GM18498 (cell line): ENCODE measurements at regions not wholly inside any gene's neighbourhood (a gene's known extent, or its start where the extent isn't known, plus 50 kb on each side); places are given as distances from the start of the nearest gene placed in this dataset.

ENCODE experiments used
- ATAC-seq: cut with Tn5 transposase; IDR thresholded peaks from one replicate; pipeline ENCODE4 v1.9.1; 2021; ENCODE audit warnings: mild to moderate bottlenecking, moderate library complexity; ENCODE audit not compliant: unreplicated experiment

DNA sequence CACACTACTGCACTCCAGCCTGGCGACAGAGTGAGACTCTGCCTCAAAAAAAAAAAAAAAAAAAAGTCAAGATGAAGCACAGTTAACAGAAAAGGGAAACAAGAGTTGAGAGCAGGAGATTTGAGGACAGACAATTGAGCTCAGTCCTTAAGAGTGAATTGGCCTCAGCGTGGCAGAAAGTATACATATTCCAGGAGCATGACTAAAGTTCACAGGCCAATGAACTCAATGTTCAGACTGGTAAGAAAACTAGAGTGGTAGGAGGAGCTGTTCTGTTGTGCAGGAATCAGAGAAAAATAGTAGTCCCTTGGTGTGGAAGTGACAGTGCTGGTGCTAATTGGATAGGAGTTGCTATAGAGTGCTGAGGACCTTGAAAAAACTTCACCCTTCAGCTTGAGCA lies 60.0 kb downstream of the NRN1 start:
- ATAC-seq, result no peak

DNA sequence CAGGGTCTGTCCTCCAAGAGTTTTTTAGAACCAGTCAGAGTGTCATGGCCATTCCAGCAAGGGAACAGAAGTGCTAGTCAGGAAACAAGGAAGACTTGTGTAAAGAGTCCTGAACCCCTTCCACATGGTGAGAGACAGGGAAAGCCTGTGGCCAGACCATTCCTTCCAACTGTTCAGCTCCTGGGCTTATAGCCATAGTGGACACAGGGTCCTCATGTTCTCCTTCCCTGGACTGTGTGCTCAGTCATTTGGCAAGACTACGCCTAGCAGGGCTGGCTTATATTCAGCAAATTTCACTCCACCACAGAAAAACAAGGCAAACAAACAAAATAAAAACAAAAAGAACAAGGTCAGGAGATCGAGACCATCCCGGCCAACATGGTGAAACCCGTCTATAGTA lies 60.5 kb downstream of the NRN1 start:
- no peak for ATAC-seq

DNA sequence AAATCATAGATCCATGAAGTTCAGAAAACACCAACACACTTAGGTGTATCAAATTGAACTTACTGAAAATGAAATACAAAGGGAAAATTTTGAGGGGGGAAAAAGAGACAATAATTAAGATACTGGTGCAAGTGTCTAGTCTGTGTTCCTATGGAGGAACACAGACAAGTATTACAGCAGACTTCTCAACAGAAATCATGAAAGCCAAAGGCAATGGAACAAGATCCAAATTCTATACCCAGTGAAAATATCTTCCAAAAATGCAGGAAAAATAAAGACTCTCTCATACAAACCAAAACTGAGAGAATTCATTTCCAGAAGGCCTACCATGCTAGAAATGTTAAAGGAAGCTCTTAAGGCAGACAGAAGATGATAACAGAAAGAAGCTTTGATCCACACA lies 63.1 kb downstream of the NRN1 start:
- no peak for ATAC-seq

DNA sequence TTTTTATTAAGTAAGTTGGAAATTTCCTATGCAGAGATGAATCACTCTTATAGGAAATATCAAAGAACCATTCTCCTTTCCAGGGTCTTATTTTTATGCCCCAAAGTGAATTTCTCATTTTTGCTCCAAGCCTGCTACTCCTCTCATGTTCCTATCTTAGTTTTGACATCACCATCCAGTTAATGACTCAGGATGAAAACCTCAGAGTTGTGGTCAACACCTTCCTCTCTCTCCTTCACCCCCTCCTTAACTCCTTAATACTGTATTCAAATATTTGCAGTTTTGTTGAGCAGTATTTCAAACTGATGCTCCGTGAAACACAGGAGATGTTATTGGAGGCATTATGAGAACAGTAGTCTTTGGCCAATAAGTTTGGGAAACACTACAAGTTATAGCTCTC lies 64.1 kb downstream of the NRN1 start:
- ATAC-seq, result no peak

GRCh38 chr6:5941188-5941587 lies 65.5 kb downstream of the NRN1 start:
- no peak for ATAC-seq

DNA sequence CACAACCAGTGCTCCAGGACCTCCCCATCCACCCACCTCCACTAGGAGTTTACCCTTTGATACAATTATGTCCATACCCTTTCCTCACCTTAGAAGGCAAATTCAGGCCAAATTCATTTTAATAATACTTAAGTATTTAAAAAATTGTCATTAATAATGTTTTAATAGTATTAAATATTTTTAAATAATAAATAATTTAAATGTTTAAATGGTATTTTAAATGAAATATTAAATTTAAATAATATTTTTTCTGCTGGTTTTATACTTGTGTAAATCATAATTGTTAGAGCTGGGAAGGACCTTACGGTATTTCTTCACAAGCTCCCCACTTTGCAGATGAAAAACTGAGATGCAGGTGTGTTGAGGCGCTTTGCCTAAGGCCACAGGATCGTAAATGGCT lies 67.8 kb downstream of the NRN1 start:
- ATAC-seq, result no peak

DNA sequence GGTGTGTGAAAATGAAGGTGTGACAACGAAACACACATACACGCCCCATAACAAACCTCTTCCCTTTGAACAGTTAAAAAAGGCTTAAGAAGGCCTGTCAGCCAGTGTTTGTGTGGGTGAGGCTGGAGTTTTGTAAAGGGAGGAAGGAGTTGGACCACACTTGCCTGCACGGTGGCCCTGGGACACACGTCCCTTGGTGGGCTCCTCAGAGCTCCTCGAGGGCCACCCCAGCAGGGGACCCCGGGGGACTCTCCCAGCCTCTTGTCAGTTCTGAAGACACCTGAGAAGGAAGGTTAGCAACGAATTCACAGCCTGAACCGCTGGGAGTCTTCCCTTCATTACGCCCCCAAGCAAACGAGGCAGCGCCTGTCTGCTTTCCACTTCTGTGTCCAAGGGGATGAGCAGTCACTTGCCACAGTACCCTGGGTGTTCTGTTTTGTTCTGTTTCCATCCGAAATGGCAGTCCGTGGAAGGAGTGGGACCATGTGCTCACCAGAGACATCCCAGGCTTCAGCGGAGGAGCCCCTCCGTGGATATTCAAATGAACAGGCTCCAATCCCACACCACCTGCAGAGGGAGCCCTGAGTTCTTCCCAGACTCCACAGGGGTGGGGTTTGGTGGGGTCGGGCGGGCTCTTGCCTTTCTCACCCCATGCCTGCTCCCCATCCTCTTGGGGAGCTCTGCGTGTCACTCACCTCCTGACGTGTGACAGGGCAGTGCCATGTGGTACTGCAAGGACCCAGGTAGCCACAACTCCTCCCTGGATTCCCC lies 68.6 kb downstream of the NRN1 start:
- ATAC-seq, result no peak

DNA sequence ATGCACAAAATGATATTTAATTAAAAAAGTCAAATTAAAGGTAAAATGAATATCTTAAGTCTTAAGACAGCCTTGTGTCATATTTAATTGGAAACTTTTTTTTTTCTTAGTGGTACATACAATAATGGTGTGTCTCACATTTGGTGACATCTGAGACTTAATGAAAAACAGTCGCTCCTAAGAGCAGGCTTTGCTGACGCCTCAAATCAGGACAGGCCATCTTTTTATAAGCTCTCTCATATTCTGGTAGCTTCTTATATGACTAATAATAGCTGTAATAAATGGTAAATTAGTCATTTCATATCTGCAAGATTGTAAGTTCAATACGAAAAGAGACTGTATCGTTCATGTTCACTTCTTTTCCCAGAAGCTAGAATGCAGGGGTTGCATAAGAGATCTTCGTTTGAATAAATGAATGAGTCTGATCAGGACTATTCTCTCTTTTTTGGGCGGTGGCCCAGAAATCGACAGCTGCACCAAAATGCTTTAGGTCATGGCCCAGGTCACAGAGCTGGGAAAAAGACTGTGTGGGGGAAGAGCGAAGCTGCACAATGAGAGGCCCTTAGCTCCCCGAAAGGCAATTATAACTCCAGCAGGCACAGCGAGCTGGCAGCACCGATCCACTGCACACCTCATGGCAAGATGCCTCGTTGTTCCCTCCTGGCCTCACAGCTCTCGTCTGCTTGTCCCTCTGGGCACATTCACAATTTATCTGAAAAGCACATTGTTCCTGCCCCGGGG lies 69.4 kb downstream of the NRN1 start:
- ATAC-seq, result no peak

DNA sequence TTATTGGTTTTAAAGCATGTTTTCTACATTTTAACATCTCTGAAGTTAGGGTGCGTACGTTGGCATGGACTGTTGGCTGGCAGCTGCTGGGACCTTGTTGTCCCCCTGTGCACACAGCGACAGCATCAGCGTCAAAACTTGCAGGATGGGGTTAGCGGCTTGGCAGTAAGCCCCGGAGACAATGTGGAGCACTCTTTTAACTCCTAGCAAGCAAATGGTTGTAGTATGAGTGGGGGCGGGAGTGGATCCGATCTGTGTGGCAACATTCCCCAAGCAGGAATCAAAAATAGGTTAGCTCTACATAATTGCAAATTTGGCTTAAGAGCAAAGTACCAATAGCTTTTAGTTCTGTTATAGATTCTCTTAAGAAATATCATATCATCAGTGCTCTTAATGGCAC lies 70.1 kb downstream of the NRN1 start:
- ATAC-seq, result no peak

- no peak for ATAC-seq
Observed at GRCh38 chr6:5936140-5936539, 70.6 kb downstream of the NRN1 start.

GRCh38 chr6:5930968-5931367 lies 75.8 kb downstream of the NRN1 start:
- ATAC-seq, result no peak

GRCh38 chr6:5930143-5930770 lies 76.5 kb downstream of the NRN1 start:
- ATAC-seq, result no peak

DNA sequence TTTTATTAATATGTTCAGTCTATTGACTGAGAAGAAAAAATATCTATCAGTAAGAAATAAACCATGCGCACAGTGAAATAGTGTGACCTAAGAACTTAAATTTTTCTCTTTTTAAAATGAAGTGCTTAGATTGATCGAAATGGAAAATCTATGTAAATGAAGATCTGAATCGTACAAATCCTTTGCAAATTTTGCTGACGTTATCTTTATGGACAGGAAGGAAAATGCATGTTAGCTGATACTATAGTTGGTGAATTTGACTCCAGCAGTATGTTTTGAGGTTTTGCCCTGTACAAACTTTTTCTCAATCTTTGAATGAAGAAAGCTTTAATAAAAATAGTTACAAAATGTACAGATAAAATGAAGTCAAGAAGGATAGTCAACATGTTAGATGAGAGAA lies 82.9 kb downstream of the NRN1 start:
- no peak for ATAC-seq

DNA sequence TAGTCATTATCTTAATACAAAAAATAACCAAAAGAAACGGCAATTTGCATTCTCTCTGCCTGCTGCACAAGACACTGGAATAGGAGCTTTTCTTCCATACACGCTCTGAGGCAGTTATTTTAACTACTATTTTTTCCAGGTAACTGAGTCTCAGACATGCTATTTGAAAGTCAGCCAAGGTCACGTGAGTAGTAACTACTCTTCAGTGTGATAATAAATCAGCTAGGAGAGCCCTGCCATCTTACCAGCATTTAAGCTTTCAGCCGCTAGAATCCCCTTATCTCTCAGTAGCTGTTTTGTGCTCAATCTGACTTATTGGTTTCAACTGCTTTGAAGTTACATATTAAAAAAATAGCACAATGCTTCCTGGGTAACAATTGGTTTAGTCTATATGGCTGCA lies 84.5 kb downstream of the NRN1 start:
- ATAC-seq, result no peak

DNA sequence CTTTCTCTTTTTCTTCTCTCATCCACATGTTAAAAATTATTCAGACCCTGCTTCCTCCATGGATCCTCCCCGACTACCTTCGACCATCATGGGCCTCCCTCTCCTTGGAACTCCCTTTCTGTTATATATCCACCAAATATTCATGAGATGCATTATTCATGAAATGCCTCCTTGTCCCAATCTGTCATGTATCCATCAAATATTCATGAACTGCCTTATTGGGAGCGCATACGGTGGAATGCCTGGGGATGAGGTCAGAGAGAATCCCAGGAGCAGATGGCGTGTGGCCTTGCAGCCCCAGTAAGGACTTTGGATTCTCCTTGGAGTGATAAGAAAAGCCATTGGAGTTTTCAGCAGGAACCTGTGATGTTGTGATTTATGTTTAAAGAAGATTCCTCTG lies 97.0 kb downstream of the NRN1 start:
- no peak for ATAC-seq

- ATAC-seq, result no peak
Observed at GRCh38 chr6:5906842-5907241, 99.9 kb downstream of the NRN1 start.

- ATAC-seq, result no peak
Observed at GRCh38 chr6:5906340-5906670, 100.4 kb downstream of the NRN1 start.

DNA sequence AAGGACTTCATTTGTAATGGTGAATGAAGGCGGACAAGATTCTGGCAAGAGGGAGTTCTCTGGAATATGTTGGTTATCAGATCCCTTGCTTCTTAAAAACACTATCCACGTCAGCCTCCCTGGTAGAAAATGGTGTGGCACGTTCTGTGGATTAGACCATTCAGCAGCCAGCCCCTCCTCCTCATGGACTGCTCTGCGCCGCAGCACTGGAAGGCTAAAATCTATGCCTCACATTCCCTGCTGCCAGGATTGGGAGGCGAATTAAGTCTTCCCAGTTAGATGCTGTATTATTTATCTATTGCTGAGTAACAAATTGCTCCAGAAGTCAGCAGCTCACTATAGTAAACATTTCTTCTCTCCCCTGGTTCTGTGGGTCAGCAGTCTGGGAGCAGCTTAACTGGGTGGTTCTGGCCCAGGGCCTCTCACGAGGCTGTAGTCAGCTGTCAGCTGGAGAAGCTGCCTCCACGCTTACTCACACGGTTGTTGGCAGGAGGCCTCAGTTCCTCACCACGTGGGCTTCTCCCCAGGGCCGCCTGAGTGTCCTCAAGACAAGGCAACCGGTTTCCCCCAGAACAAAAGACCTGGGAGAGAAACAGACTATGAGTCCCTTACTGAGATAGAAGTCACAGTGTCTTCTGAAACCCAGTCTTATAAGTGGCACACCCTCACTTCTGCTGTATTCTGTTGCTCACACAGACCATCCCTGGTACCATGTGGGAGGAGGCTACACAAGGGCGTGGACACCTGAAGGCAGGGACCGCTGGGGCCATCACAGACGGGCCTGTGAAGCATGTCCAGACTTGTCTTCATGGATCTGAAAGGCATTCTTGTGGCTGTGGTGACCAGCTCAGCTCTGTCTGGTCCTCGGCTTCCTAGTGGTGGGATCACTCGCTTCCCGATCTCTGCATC lies 101.0 kb downstream of the NRN1 start:
- no peak for ATAC-seq

GRCh38 chr6:5904532-5904931 lies 102.2 kb downstream of the NRN1 start:
- no peak for ATAC-seq

GRCh38 chr6:5899216-5900045 lies 107.3 kb downstream of the NRN1 start:
- ATAC-seq, result no peak
